Fibroblast of lung (primary cell): ENCODE measurements at regions not wholly inside any gene's neighbourhood (a gene's known extent, or its start where the extent isn't known, plus 50 kb on each side); places are given as distances from the start of the nearest gene placed in this dataset.

Experiments used
- DNase-seq, 2 donors: peaks; one replicate each; pipeline versions ENCODE4 v3.0.0 to v3.0.0-alpha.2; 2010; ENCODE audit warnings: low read depth in 2 of 2
- H2AFZ ChIP-seq: 2 replicates; pipeline ENCODE4 v1.5.1; 2012; ENCODE audit warnings: low read length, control low read depth, inconsistent platforms
- H3K27ac ChIP-seq: 2 replicates; pipeline ENCODE4 v1.5.1; 2011; ENCODE audit warnings: low read length, control low read depth; ENCODE audit not compliant: insufficient read depth
- H3K27me3 ChIP-seq: 2 replicates; pipeline ENCODE4 v1.5.1; 2011; ENCODE audit warnings: mild to moderate bottlenecking, low read length; ENCODE audit not compliant: control insufficient read depth, insufficient read depth
- H3K36me3 ChIP-seq: 2 replicates; pipeline ENCODE4 v1.5.1; 2011; ENCODE audit warnings: low read length; ENCODE audit not compliant: control insufficient read depth, insufficient read depth
- H3K4me1 ChIP-seq: 2 replicates; pipeline ENCODE4 v1.5.1; 2011; ENCODE audit warnings: low read length; ENCODE audit not compliant: control insufficient read depth, insufficient read depth; ENCODE audit errors: extremely low read depth
- H3K4me2 ChIP-seq: 2 replicates; pipeline ENCODE4 v1.5.1; 2011; ENCODE audit warnings: low read length, control low read depth; ENCODE audit not compliant: insufficient read depth; ENCODE audit errors: extremely low read depth
- H3K4me3 ChIP-seq, 4 experiments: fragments of 200-600 bp in 1 of 4; sonication (generic) in 1 of 4; replicated peaks in 1 of 4; 2 replicates each; pipeline ENCODE4 v1.5.1; 2011 to 2016; ENCODE audit warnings: low read length in 4 of 4, low read depth in 3 of 4, mild to moderate bottlenecking in 3 of 4, control low read depth in 2 of 4, inconsistent platforms in 1 of 4, mixed read lengths in 1 of 4; ENCODE audit not compliant: insufficient read depth in 1 of 4; ENCODE audit errors: control extremely low read depth in 1 of 4
- H3K79me2 ChIP-seq: 2 replicates; pipeline ENCODE4 v1.5.1; 2012; ENCODE audit warnings: mild to moderate bottlenecking, low read length, inconsistent platforms; ENCODE audit not compliant: control insufficient read depth, insufficient read depth
- H3K9ac ChIP-seq: 2 replicates; pipeline ENCODE4 v1.5.1; 2011; ENCODE audit warnings: mild to moderate bottlenecking, low read length, control low read depth; ENCODE audit not compliant: insufficient read depth
- H3K9me3 ChIP-seq: 2 replicates; pipeline ENCODE4 v1.5.1; 2012; ENCODE audit warnings: low read depth, low read length; ENCODE audit not compliant: control insufficient read depth, insufficient read depth
- H4K20me1 ChIP-seq: 2 replicates; pipeline ENCODE4 v1.5.1; 2011; ENCODE audit warnings: low read length; ENCODE audit not compliant: control insufficient read depth, insufficient read depth; ENCODE audit errors: extremely low read depth
- EZH2 ChIP-seq: IDR thresholded peaks from 2 replicates; pipeline ENCODE4 v1.5.1; 2012; ENCODE audit warnings: low read length, control low read depth, mild to moderate bottlenecking; ENCODE audit errors: missing control alignments
- TF ChIP-seq, protein P1 (sequence below), 2 donors: IDR thresholded peaks in 1 of 2; conservative IDR thresholded peaks in 1 of 2; 1 replicate in 1 of 2; 2 replicates in 1 of 2; pipeline ENCODE4 v1.5.1; 2011 to 2012; ENCODE audit warnings: low read length in 2 of 2, control low read depth in 1 of 2, inconsistent platforms in 1 of 2, low read depth in 1 of 2, mild to moderate bottlenecking in 1 of 2

DNA sequence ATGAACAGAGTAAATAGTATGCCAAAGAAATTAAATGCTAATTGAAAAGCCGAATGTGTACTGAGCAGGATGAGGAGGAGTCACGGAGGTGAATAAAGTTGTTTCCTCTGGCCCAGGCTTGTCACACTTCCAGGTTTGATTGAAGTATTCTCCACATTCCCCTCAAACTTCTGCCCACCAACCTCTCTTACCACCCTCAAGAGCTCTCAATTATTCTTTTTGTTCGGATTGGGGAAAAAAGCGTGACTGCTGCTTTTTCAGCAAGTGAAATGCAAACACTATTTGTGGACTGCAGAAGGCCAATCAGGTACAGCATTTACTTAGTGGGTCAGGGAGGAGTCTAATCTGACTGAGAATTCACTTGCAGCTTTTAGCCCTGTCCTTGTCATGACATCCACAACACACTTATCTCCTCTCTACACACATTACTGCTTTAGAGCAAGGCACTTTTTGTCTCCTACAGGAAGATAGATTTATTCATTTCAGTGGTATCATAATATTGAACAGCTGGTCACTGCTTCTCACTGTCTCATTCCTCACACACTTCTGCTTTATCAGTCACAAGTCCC, 375.6 kb upstream of the PRMT6 start:
- no peaks in the 10 kb centered on the region for H3K4me1 ChIP-seq
- no peaks in the 10 kb centered on the region for H3K79me2 ChIP-seq
- no peaks in the 10 kb centered on the region for H4K20me1 ChIP-seq
- no peak overlapping the region for H3K4me2 ChIP-seq
- DNase-seq, result no peak
- H3K4me3 ChIP-seq, result no peak overlapping the region
- no peaks in the 10 kb centered on the region for H3K9me3 ChIP-seq
- H3K27ac ChIP-seq, result no peak overlapping the region
- TF ChIP-seq EZH2, result no peak
- TF ChIP-seq, protein P1, sequence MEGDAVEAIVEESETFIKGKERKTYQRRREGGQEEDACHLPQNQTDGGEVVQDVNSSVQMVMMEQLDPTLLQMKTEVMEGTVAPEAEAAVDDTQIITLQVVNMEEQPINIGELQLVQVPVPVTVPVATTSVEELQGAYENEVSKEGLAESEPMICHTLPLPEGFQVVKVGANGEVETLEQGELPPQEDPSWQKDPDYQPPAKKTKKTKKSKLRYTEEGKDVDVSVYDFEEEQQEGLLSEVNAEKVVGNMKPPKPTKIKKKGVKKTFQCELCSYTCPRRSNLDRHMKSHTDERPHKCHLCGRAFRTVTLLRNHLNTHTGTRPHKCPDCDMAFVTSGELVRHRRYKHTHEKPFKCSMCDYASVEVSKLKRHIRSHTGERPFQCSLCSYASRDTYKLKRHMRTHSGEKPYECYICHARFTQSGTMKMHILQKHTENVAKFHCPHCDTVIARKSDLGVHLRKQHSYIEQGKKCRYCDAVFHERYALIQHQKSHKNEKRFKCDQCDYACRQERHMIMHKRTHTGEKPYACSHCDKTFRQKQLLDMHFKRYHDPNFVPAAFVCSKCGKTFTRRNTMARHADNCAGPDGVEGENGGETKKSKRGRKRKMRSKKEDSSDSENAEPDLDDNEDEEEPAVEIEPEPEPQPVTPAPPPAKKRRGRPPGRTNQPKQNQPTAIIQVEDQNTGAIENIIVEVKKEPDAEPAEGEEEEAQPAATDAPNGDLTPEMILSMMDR (conservative IDR thresholded peaks at IDR 0.05 in 1 of 2, IDR thresholded peaks at IDR 0.05 in 1 of 2; ENCODE audit: low read depth in 1 of 2, low read length in 2 of 2), result no peak
- no peak overlapping the region for H2AFZ ChIP-seq
- H3K9ac ChIP-seq, result no peak overlapping the region
- no peaks in the 10 kb centered on the region for H3K36me3 ChIP-seq
- no peaks in the 10 kb centered on the region for H3K27me3 ChIP-seq

DNA sequence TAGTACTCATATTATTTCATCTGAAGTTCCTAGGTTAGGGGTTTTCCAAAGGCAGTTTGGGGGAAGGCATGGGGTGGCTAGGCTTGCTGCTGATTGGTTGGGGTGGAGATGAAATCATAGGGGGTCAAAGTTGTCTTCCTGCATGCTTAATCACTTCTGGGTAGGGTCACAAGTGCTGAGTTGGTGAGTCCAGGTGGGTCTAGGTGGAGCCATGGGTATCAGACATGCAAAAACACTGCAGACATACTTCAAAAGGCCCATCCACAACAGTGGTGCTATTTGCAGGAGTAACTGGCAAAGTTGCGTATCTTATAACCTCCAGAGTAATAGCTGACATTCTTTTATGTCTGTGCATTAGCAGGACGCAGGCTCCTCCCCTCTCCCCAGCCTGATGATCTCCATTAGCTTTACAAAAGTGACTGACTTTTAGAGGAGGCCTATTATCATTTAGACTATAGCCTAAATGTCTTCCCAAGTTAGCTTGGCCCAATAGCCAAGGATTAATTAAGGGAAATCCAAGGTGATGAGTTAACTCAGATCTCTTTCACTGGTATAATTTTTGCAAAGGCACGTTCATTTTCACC, 374.4 kb upstream of the PRMT6 start:
- H3K4me1 ChIP-seq, result no peaks in the 10 kb centered on the region
- no peak for TF ChIP-seq EZH2
- TF ChIP-seq, protein P1 (conservative IDR thresholded peaks at IDR 0.05 in 1 of 2, IDR thresholded peaks at IDR 0.05 in 1 of 2; ENCODE audit: low read depth in 1 of 2, low read length in 2 of 2), result no peak
- H3K4me2 ChIP-seq, result no peak overlapping the region
- H3K9me3 ChIP-seq, result no peaks in the 10 kb centered on the region
- H3K36me3 ChIP-seq, result no peaks in the 10 kb centered on the region
- no peaks in the 10 kb centered on the region for H3K27me3 ChIP-seq
- H2AFZ ChIP-seq, result no peak overlapping the region
- no peak overlapping the region for H3K9ac ChIP-seq
- no peaks in the 10 kb centered on the region for H4K20me1 ChIP-seq
- H3K4me3 ChIP-seq, result no peak overlapping the region
- H3K27ac ChIP-seq, result no peak overlapping the region
- DNase-seq, result no peak
- H3K79me2 ChIP-seq, result no peaks in the 10 kb centered on the region

DNA sequence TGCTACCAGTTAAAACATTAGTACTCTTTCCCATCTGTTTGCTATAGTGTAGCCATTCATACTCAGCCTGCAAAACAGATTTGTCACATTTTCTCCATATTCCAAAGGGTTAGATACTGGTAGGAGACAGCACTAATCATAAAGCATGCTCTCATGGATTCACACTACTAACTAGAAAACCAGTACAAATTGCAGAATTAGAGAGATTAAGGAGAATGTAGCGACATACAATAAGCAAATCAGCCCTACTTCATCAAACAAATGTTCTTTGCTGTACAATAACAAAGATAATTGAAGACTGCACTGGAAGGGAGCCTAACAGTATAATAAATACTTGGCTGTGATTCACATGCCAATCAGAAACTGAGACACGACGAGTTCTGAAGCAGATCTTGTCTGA, 368.0 kb upstream of the PRMT6 start:
- TF ChIP-seq EZH2, result no peak
- TF ChIP-seq, protein P1 (conservative IDR thresholded peaks at IDR 0.05 in 1 of 2, IDR thresholded peaks at IDR 0.05 in 1 of 2; ENCODE audit: low read depth in 1 of 2, low read length in 2 of 2), result no peak
- no peaks in the 10 kb centered on the region for H3K79me2 ChIP-seq
- no peak overlapping the region for H3K4me2 ChIP-seq
- H3K9me3 ChIP-seq, result no peaks in the 10 kb centered on the region
- H4K20me1 ChIP-seq, result no peaks in the 10 kb centered on the region
- DNase-seq, result no peak
- no peak overlapping the region for H3K27ac ChIP-seq
- H3K9ac ChIP-seq, result no peak overlapping the region
- H2AFZ ChIP-seq, result no peak overlapping the region
- H3K27me3 ChIP-seq, result no peaks in the 10 kb centered on the region
- H3K36me3 ChIP-seq, result no peaks in the 10 kb centered on the region
- no peak overlapping the region for H3K4me3 ChIP-seq
- no peaks in the 10 kb centered on the region for H3K4me1 ChIP-seq
